SU-DHL-6 (cell line): ENCODE measurements at regions not wholly inside any gene's neighbourhood (a gene's known extent, or its start where the extent isn't known, plus 50 kb on each side); places are given as distances from the start of the nearest gene placed in this dataset.

Experiments
- H2AFZ ChIP-seq: fragments of 200-600 bp; sonication (generic); 2 replicates; pipeline ENCODE4 v1.6.1; 2014; ENCODE audit warnings: low read depth, mild to moderate bottlenecking, moderate library complexity, mixed read lengths, antibody characterized with exemption, low read length; ENCODE audit not compliant: severe bottlenecking
- H3F3A ChIP-seq: fragments of 200-600 bp; shearing (Covaris generic); 2 replicates; pipeline ENCODE4 v1.6.0; 2016; ENCODE audit warnings: antibody characterized with exemption, mild to moderate bottlenecking; ENCODE audit not compliant: insufficient read depth
- H3K27ac ChIP-seq: fragments of 200-600 bp; sonication (generic); 2 replicates; pipeline ENCODE4 v1.5.1; 2016; ENCODE audit warnings: low read depth, mild to moderate bottlenecking, low read length, moderate library complexity, mixed read lengths
- H3K27me3 ChIP-seq: fragments of 200-600 bp; sonication (generic), shearing (Covaris generic); 2 replicates; pipeline ENCODE4 v1.6.0; 2014; ENCODE audit warnings: mild to moderate bottlenecking, low read length
- H3K36me3 ChIP-seq: fragments of 200-600 bp; sonication (generic); 2 replicates; pipeline ENCODE4 v1.6.1; 2014; ENCODE audit warnings: mild to moderate bottlenecking, low read length, mixed read lengths
- H3K4me2 ChIP-seq: fragments of 300-600, 200-600 bp; shearing (Covaris generic), sonication (generic); 2 replicates; pipeline ENCODE4 v1.6.0; 2014; ENCODE audit warnings: low read length, low read depth, mild to moderate bottlenecking; ENCODE audit not compliant: poor library complexity, severe bottlenecking
- H3K4me3 ChIP-seq: fragments of 200-600 bp; sonication (generic); 2 replicates; pipeline ENCODE4 v1.5.1; 2014; ENCODE audit warnings: antibody characterized with exemption, low read length, mild to moderate bottlenecking, mixed read lengths; ENCODE audit not compliant: insufficient read depth, poor library complexity, severe bottlenecking
- H3K79me2 ChIP-seq: fragments of 200-600 bp; sonication (generic); 2 replicates; pipeline ENCODE4 v1.6.1; 2014; ENCODE audit warnings: mild to moderate bottlenecking, low read length, moderate library complexity; ENCODE audit not compliant: insufficient read depth
- H3K9ac ChIP-seq: fragments of 200-600 bp; sonication (generic); 2 replicates; pipeline ENCODE4 v1.7.0; 2014; ENCODE audit warnings: mild to moderate bottlenecking, low read length
- H3K9me2 ChIP-seq: fragments of 200-600 bp; sonication (generic); replicated peaks from 2 replicates; pipeline ENCODE4 v1.6.1; 2014; ENCODE audit warnings: low read length; ENCODE audit not compliant: insufficient read depth
- H3K9me3 ChIP-seq: fragments of 200-600 bp; sonication (generic); 2 replicates; pipeline ENCODE4 v1.6.1; 2014; ENCODE audit warnings: low read length, mixed read lengths; ENCODE audit not compliant: insufficient read depth
- H4K20me1 ChIP-seq: fragments of 200-600 bp; sonication (generic); 2 replicates; pipeline ENCODE4 v1.6.1; 2014; ENCODE audit warnings: low read depth, mild to moderate bottlenecking, antibody characterized with exemption, low read length, moderate library complexity, mixed read lengths
- EZH2phosphoT487 ChIP-seq: fragments of 200-600 bp; sonication (generic), shearing (Covaris generic); conservative IDR thresholded peaks from 2 replicates; pipeline ENCODE4 v1.6.1; 2018; ENCODE audit warnings: mild to moderate bottlenecking, antibody characterized with exemption, low read length, moderate library complexity, mixed read lengths
- TF ChIP-seq, protein P1 (sequence below): fragments of 200-600 bp; sonication (generic); IDR thresholded peaks from one replicate; pipeline ENCODE4 v1.5.1; 2017; ENCODE audit warnings: antibody characterized with exemption, mild to moderate bottlenecking, low read length, moderate library complexity; ENCODE audit not compliant: insufficient read depth, poor library complexity, severe bottlenecking

DNA sequence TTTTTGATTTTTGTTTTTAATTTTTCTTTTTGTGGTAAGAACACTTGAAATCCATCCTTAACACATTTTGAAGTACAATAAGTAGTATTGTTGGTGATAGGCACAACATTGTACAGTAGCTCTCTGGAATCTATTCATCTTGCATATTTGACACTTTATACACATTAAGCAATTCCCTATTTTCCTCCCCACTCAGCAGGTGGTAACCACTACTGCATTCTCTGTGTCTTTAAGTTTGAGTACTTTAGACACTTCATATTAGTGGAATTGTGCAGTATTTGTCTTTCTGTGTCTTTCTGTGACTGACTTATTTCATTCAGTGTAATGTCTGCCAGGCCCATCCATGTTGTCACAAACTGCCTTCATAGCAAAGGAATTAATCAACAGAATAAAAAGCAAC is 471.7 kb upstream of the CDH20 start:
- H3F3A ChIP-seq: no peaks in the 10 kb centered on the region
- no peaks in the 10 kb centered on the region for H4K20me1 ChIP-seq
- no peaks in the 10 kb centered on the region for H3K79me2 ChIP-seq
- H3K9me2 ChIP-seq: no peaks in the 10 kb centered on the region
- TF ChIP-seq EZH2phosphoT487: no peak
- TF ChIP-seq, protein P1, sequence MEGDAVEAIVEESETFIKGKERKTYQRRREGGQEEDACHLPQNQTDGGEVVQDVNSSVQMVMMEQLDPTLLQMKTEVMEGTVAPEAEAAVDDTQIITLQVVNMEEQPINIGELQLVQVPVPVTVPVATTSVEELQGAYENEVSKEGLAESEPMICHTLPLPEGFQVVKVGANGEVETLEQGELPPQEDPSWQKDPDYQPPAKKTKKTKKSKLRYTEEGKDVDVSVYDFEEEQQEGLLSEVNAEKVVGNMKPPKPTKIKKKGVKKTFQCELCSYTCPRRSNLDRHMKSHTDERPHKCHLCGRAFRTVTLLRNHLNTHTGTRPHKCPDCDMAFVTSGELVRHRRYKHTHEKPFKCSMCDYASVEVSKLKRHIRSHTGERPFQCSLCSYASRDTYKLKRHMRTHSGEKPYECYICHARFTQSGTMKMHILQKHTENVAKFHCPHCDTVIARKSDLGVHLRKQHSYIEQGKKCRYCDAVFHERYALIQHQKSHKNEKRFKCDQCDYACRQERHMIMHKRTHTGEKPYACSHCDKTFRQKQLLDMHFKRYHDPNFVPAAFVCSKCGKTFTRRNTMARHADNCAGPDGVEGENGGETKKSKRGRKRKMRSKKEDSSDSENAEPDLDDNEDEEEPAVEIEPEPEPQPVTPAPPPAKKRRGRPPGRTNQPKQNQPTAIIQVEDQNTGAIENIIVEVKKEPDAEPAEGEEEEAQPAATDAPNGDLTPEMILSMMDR: no peak
- H3K9ac ChIP-seq: no peak overlapping the region
- H3K4me3 ChIP-seq: no peak overlapping the region
- no peak overlapping the region for H3K4me2 ChIP-seq
- H3K27ac ChIP-seq: no peak overlapping the region
- H3K27me3 ChIP-seq: no peaks in the 10 kb centered on the region
- H3K9me3 ChIP-seq: no peaks in the 10 kb centered on the region
- no peak overlapping the region for H2AFZ ChIP-seq
- no peaks in the 10 kb centered on the region for H3K36me3 ChIP-seq

- Histone ChIP-seq H3K9me2 (no peaks in the 10 kb centered on the region), H3K4me3 (no peak overlapping the region), H3K79me2 (no peaks in the 10 kb centered on the region), H3K27ac (no peak overlapping the region), H2AFZ (no peak overlapping the region), H3K4me2 (no peak overlapping the region), H3F3A (no peaks in the 10 kb centered on the region), H3K9me3 (no peaks in the 10 kb centered on the region), H3K9ac (no peak overlapping the region), H3K27me3 (no peaks in the 10 kb centered on the region), H3K36me3 (no peaks in the 10 kb centered on the region), H4K20me1 (no peaks in the 10 kb centered on the region)
- no peak for TF ChIP-seq EZH2phosphoT487
- TF ChIP-seq, protein P1: no peak
These were observed 470.2 kb upstream of the CDH20 start for GRCh38 chr18:60862988-60863387.

DNA sequence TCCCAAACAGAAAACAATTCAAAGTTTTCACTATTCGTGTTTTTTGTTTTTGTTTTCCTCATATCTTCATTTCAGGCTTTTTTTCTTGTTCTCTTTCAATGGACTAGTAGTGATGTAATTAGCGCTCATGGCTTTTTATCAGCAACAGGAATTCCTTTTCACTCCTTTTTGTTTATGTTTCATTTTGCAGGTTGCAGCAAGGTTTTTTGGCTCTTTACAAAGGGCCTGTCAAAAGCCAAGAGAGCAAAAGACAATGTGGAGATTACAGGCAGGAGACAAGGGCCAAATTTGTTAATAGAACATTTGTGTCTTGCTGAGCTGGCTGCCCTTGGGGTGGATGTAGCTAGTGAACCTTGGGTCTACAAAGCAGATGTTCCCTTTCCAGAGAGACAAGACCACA is 467.4 kb upstream of the CDH20 start:
- Histone ChIP-seq H3K9me3 (no peaks in the 10 kb centered on the region), H3K79me2 (no peaks in the 10 kb centered on the region), H3K9me2 (no peaks in the 10 kb centered on the region), H3K4me3 (no peak overlapping the region), H3K27me3 (no peaks in the 10 kb centered on the region), H3F3A (no peaks in the 10 kb centered on the region), H3K4me2 (no peak overlapping the region), H3K9ac (no peak overlapping the region), H3K36me3 (no peaks in the 10 kb centered on the region), H3K27ac (no peak overlapping the region), H2AFZ (no peak overlapping the region), H4K20me1 (no peaks in the 10 kb centered on the region)
- TF ChIP-seq, protein P1: no peak
- no peak for TF ChIP-seq EZH2phosphoT487
